Astrocyte (in vitro differentiated cells and primary cell): ENCODE measurements at regions not wholly inside any gene's neighbourhood (a gene's known extent, or its start where the extent isn't known, plus 50 kb on each side); places are given as distances from the start of the nearest gene placed in this dataset.

Experiments
- CTCF ChIP-seq: IDR thresholded peaks from 2 replicates; pipeline ENCODE4 v1.5.1; 2011; ENCODE audit warnings: low read depth, mild to moderate bottlenecking, inconsistent platforms, low read length, moderate library complexity; ENCODE audit not compliant: insufficient read depth
- EZH2 ChIP-seq: IDR thresholded peaks from 2 replicates; pipeline ENCODE4 v1.6.1; 2012; ENCODE audit warnings: mild to moderate bottlenecking, low read length, inconsistent platforms; ENCODE audit not compliant: insufficient read depth

- no peak for TF ChIP-seq CTCF
- TF ChIP-seq EZH2, result no peak
Observed at GRCh38 chr22:48661984-48662383, 1165.7 kb downstream of the BRD1 start.
